GM12865 (cell line): ENCODE measurements at regions not wholly inside any gene's neighbourhood (a gene's known extent, or its start where the extent isn't known, plus 50 kb on each side); places are given as distances from the start of the nearest gene placed in this dataset.
"Not testable (repeated sequence)": the region's sequence is repeated elsewhere in the genome, so short reads cannot be mapped to it uniquely, and the experiment has no call there.

Experiments used
- DNase-seq: peaks from one replicate; pipeline ENCODE4 v3.0.0; 2010; ENCODE audit warnings: low read depth
- H3K4me3 ChIP-seq: 2 replicates; pipeline ENCODE4 v1.5.1; 2011; ENCODE audit warnings: mild to moderate bottlenecking, low read depth, low read length, control low read depth
- CTCF ChIP-seq: IDR thresholded peaks from 2 replicates; pipeline ENCODE4 v1.5.1; 2011; ENCODE audit warnings: low read length, control low read depth, low read depth, inconsistent platforms; ENCODE audit not compliant: insufficient read depth; ENCODE audit errors: missing control alignments

- no peak overlapping the region for H3K4me3 ChIP-seq
- no peak for TF ChIP-seq CTCF
- no peak for DNase-seq
Measured at GRCh38 chr17:77560841-77561240, 397.7 kb upstream of the TNRC6C start.

GRCh38 chr17:77562361-77562760 lies 396.1 kb upstream of the TNRC6C start:
- not testable (repeated sequence) for DNase-seq, H3K4me3 ChIP-seq

- H3K4me3 ChIP-seq, result no peak overlapping the region
- TF ChIP-seq CTCF, result no peak
- no peak for DNase-seq
Measured at GRCh38 chr17:77563439-77564102, 394.9 kb upstream of the TNRC6C start.

- DNase-seq, result no peak
- no peak overlapping the region for H3K4me3 ChIP-seq
- TF ChIP-seq CTCF, result no peak
Measured at GRCh38 chr17:77564278-77564920, 394.1 kb upstream of the TNRC6C start.

- no peak for DNase-seq
- no peak for TF ChIP-seq CTCF
- H3K4me3 ChIP-seq, result no peak overlapping the region
Measured at GRCh38 chr17:77565166-77565565, 393.3 kb upstream of the TNRC6C start.

GRCh38 chr17:77566151-77566550 lies 392.4 kb upstream of the TNRC6C start:
- no peak for TF ChIP-seq CTCF
- DNase-seq, result no peak
- H3K4me3 ChIP-seq, result no peak overlapping the region

GRCh38 chr17:77566566-77567138 lies 391.9 kb upstream of the TNRC6C start:
- no peak for DNase-seq
- TF ChIP-seq CTCF, result no peak

More at GRCh38 chr17:77566566-77567138, 391.9 kb upstream of the TNRC6C start:
- no peak overlapping the region for H3K4me3 ChIP-seq
